Sigmoid colon (tissue), 4 donors: ENCODE measurements at regions not wholly inside any gene's neighbourhood (a gene's known extent, or its start where the extent isn't known, plus 50 kb on each side); places are given as distances from the start of the nearest gene placed in this dataset.

Experiments
- EP300 ChIP-seq, 4 donors: sonication (generic); formaldehyde crosslinking; IDR thresholded peaks; one replicate each; pipeline ENCODE4 v1.6.1; 2017; ENCODE audit warnings: antibody characterized with exemption in 4 of 4
- POLR2A ChIP-seq, 2 donors: fragments of 450-650 bp; IDR thresholded peaks; one replicate each; pipeline ENCODE4 v1.6.1; 2016; ENCODE audit warnings: antibody characterized with exemption in 2 of 2, mild to moderate bottlenecking in 2 of 2, moderate library complexity in 2 of 2
- POLR2AphosphoS5 ChIP-seq, 4 donors: sonication (generic); formaldehyde crosslinking; IDR thresholded peaks; one replicate each; pipeline ENCODE4 v1.6.1; 2017; ENCODE audit warnings: antibody characterized with exemption in 4 of 4
- TF ChIP-seq, protein P1 (sequence below), 4 experiments: fragments of 450-650 bp in 3 of 4; fragments of 200-600 bp in 1 of 4; IDR thresholded peaks; one replicate each; pipeline ENCODE4 v1.5.1; 2016 to 2019; ENCODE audit warnings: antibody characterized with exemption in 4 of 4, mild to moderate bottlenecking in 3 of 4, moderate library complexity in 2 of 4

DNA sequence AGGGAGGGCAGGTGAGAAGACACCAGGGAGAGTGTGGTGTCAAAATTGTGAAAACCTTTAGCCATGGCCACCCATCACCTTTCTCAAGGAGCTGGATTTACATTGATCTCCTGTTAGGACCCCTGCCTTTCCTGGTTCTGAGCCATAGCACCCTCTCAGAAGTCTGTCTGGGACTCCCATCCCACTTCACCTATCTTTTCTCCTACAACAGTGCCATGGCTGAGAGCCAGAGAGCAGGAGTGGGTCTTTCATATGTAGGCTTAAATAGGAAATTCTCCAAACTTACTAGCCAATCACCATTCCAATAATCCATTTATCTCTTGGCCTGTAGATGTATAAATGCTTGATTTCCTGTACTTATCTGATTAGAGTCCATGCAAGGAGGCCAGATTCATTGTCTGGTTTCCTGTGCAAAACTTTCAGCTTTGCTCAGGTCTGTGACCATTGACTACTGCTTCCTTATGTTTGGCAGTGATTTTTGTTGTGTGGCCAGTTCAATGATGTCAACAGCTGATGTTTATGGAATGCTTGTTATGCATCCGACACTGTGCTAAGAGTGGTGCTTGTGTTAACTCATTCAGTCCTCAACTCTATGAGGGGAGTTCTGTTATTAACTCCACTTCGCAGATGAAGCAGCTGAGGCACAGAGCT, 57.6 kb upstream of the IGFBP5 start:
- TF ChIP-seq, protein P1, sequence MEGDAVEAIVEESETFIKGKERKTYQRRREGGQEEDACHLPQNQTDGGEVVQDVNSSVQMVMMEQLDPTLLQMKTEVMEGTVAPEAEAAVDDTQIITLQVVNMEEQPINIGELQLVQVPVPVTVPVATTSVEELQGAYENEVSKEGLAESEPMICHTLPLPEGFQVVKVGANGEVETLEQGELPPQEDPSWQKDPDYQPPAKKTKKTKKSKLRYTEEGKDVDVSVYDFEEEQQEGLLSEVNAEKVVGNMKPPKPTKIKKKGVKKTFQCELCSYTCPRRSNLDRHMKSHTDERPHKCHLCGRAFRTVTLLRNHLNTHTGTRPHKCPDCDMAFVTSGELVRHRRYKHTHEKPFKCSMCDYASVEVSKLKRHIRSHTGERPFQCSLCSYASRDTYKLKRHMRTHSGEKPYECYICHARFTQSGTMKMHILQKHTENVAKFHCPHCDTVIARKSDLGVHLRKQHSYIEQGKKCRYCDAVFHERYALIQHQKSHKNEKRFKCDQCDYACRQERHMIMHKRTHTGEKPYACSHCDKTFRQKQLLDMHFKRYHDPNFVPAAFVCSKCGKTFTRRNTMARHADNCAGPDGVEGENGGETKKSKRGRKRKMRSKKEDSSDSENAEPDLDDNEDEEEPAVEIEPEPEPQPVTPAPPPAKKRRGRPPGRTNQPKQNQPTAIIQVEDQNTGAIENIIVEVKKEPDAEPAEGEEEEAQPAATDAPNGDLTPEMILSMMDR (IDR thresholded peaks at IDR 0.05): no peak
- TF ChIP-seq POLR2A (IDR thresholded peaks at IDR 0.05): no peak
- TF ChIP-seq POLR2AphosphoS5 (IDR thresholded peaks at IDR 0.05): no peak
- no peak for TF ChIP-seq EP300 (IDR thresholded peaks at IDR 0.05)
